Vagina (tissue), 2 donors: ENCODE measurements at regions not wholly inside any gene's neighbourhood (a gene's known extent, or its start where the extent isn't known, plus 50 kb on each side); places are given as distances from the start of the nearest gene placed in this dataset.

Experiments used
- POLR2A ChIP-seq, 2 donors: fragments of 450-650 bp; IDR thresholded peaks; one replicate each; pipeline ENCODE4 v1.6.1; 2017; ENCODE audit warnings: antibody characterized with exemption in 2 of 2, mild to moderate bottlenecking in 2 of 2, moderate library complexity in 2 of 2
- TF ChIP-seq, protein P1 (sequence below), 3 experiments: fragments of 450-650 bp in 2 of 3; fragments of 200-600 bp in 1 of 3; sonication (generic) in 1 of 3; IDR thresholded peaks; one replicate each; pipeline ENCODE4 v1.5.1; 2017 to 2019; ENCODE audit warnings: antibody characterized with exemption in 3 of 3, mild to moderate bottlenecking in 2 of 3, moderate library complexity in 2 of 3

DNA sequence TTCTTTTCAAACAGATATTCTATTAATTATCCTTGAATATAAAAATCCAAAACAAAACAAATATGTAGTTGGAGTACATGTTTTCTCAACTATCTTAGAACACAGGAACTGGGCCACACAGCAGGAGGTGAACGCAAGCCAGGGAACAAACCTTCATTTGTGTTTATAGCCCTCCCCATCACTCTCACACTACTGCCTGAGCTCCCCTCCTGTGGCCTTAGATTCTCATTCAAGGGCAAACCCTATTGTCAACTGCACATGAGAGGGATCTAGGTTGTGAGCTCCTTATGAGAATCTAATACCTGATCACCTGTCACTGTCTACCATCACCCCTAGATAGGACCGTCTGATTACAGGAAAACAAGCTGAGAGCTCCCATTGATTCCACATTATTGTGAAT lies 427.1 kb upstream of the PRR20A start:
- TF ChIP-seq, protein P1, sequence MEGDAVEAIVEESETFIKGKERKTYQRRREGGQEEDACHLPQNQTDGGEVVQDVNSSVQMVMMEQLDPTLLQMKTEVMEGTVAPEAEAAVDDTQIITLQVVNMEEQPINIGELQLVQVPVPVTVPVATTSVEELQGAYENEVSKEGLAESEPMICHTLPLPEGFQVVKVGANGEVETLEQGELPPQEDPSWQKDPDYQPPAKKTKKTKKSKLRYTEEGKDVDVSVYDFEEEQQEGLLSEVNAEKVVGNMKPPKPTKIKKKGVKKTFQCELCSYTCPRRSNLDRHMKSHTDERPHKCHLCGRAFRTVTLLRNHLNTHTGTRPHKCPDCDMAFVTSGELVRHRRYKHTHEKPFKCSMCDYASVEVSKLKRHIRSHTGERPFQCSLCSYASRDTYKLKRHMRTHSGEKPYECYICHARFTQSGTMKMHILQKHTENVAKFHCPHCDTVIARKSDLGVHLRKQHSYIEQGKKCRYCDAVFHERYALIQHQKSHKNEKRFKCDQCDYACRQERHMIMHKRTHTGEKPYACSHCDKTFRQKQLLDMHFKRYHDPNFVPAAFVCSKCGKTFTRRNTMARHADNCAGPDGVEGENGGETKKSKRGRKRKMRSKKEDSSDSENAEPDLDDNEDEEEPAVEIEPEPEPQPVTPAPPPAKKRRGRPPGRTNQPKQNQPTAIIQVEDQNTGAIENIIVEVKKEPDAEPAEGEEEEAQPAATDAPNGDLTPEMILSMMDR (IDR thresholded peaks at IDR 0.05) = no peak
- no peak for TF ChIP-seq POLR2A (IDR thresholded peaks at IDR 0.05)
